Inferior parietal cortex (tissue), 1 donor: ENCODE measurements at regions not wholly inside any gene's neighbourhood (a gene's known extent, or its start where the extent isn't known, plus 50 kb on each side); places are given as distances from the start of the nearest gene placed in this dataset.
A peak's percentile ranks its signal among the peaks of the same experiment; 100 is the strongest.
"Not testable (repeated sequence)": the region's sequence is repeated elsewhere in the genome, so short reads cannot be mapped to it uniquely, and the experiment has no call there.

ENCODE experiments used
- DNase-seq: peaks from one replicate; pipeline ENCODE4 v3.0.0-alpha.2; 2016; ENCODE audit errors: extremely low spot score

GRCh38 chr1:88538222-88538899 is 145.7 kb upstream of the PKN2 start:
- DNase-seq = no peak

- no peak for DNase-seq
These were observed 143.8 kb upstream of the PKN2 start for GRCh38 chr1:88540255-88540654.

GRCh38 chr1:88541596-88541995 is 142.5 kb upstream of the PKN2 start:
- no peak for DNase-seq

GRCh38 chr1:88544195-88544594 is 139.9 kb upstream of the PKN2 start:
- DNase-seq = no peak

GRCh38 chr1:88549536-88549935 is 134.5 kb upstream of the PKN2 start:
- peak; percentile 66 for DNase-seq

- no peak for DNase-seq
These were observed 131.8 kb upstream of the PKN2 start for GRCh38 chr1:88552226-88552625.

GRCh38 chr1:88557014-88557413 is 127.1 kb upstream of the PKN2 start:
- no peak for DNase-seq

- DNase-seq = no peak
These were observed 123.5 kb upstream of the PKN2 start for GRCh38 chr1:88560621-88561020.

- DNase-seq = no peak
These were observed 121.1 kb upstream of the PKN2 start for GRCh38 chr1:88562991-88563390.

- no peak for DNase-seq
These were observed 117.3 kb upstream of the PKN2 start for GRCh38 chr1:88566615-88567387.

GRCh38 chr1:88571506-88571905 is 112.6 kb upstream of the PKN2 start:
- DNase-seq = no peak

- no peak for DNase-seq
These were observed 104.5 kb upstream of the PKN2 start for GRCh38 chr1:88579598-88579997.

- no peak for DNase-seq
These were observed 102.4 kb upstream of the PKN2 start for GRCh38 chr1:88581703-88582102.

- DNase-seq = no peak
These were observed 90.7 kb upstream of the PKN2 start for GRCh38 chr1:88593358-88593757.

GRCh38 chr1:88595355-88596002 is 88.6 kb upstream of the PKN2 start:
- DNase-seq = no peak

GRCh38 chr1:88597973-88598372 is 86.1 kb upstream of the PKN2 start:
- DNase-seq = not testable (repeated sequence)

- DNase-seq = no peak
These were observed 75.7 kb upstream of the PKN2 start for GRCh38 chr1:88608139-88608943.

- no peak for DNase-seq
These were observed 75.0 kb upstream of the PKN2 start for GRCh38 chr1:88609051-88609450.

GRCh38 chr1:88610687-88611086 is 73.4 kb upstream of the PKN2 start:
- no peak for DNase-seq

GRCh38 chr1:88612292-88612691 is 71.8 kb upstream of the PKN2 start:
- no peak for DNase-seq

- no peak for DNase-seq
These were observed 71.3 kb upstream of the PKN2 start for GRCh38 chr1:88612773-88613172.

- DNase-seq = no peak
These were observed 65.7 kb upstream of the PKN2 start for GRCh38 chr1:88618331-88618730.
